Lower lobe of right lung (tissue), 2 donors: ENCODE measurements at regions not wholly inside any gene's neighbourhood (a gene's known extent, or its start where the extent isn't known, plus 50 kb on each side); places are given as distances from the start of the nearest gene placed in this dataset.

Experiments used
- ATAC-seq, 2 donors: fragments of 200-7000 bp; cut with Tn5 transposase; one replicate each; pipeline ENCODE4 v1.9.1; 2020 to 2022; ENCODE audit warnings: mild to moderate bottlenecking in 2 of 2, moderate library complexity in 2 of 2
- DNase-seq: peaks from one replicate; pipeline ENCODE4 v3.0.0-alpha.2; 2020
- H3K27ac ChIP-seq: fragments of 200-600 bp; one replicate; pipeline ENCODE4 v1.8.0; 2022
- H3K27me3 ChIP-seq: fragments of 200-600 bp; one replicate; pipeline ENCODE4 v1.8.0; 2022; ENCODE audit warnings: low read depth
- H3K36me3 ChIP-seq: fragments of 200-600 bp; one replicate; pipeline ENCODE4 v1.8.0; 2022; ENCODE audit warnings: mild to moderate bottlenecking
- H3K4me1 ChIP-seq: fragments of 200-600 bp; one replicate; pipeline ENCODE4 v1.8.0; 2022
- H3K4me3 ChIP-seq: fragments of 200-600 bp; one replicate; pipeline ENCODE4 v1.8.0; 2022; ENCODE audit warnings: mild to moderate bottlenecking
- H3K9me3 ChIP-seq: fragments of 200-600 bp; one replicate; pipeline ENCODE4 v1.8.0; 2022
- CTCF ChIP-seq: fragments of 200-600 bp; IDR thresholded peaks from one replicate; pipeline ENCODE4 v1.8.0; 2022; ENCODE audit warnings: antibody characterized with exemption, mild to moderate bottlenecking
- intact Hi-C: fragments of 100-400 bp; cut with DNase I; formaldehyde crosslinking; loops from one replicate; pipeline ENCODE4 v1.11.0; 2022
- donor health status: DM: no; HTN: yes; CAD: no; lungs with severe emphysema.

- Histone ChIP-seq H3K27me3 (no peaks in the 10 kb centered on the region), H3K27ac (no peak overlapping the region), H3K4me3 (no peak overlapping the region), H3K9me3 (no peaks in the 10 kb centered on the region), H3K36me3 (no peaks in the 10 kb centered on the region), H3K4me1 (no peaks in the 10 kb centered on the region)
- intact Hi-C loops = no loop called here
- no peak for DNase-seq
- no peak for TF ChIP-seq CTCF
- ATAC-seq = no peak
These were observed 288.2 kb downstream of the COG6 start for GRCh38 chr13:39943711-39944110.

- H3K4me3 ChIP-seq = no peak overlapping the region
- H3K4me1 ChIP-seq = no peaks in the 10 kb centered on the region
- no peak for TF ChIP-seq CTCF
- H3K9me3 ChIP-seq = no peaks in the 10 kb centered on the region
- ATAC-seq (no peak), DNase-seq (no peak)
- H3K27me3 ChIP-seq = no peaks in the 10 kb centered on the region
- intact Hi-C loops = no loop called here
- H3K27ac ChIP-seq = no peak overlapping the region
- no peaks in the 10 kb centered on the region for H3K36me3 ChIP-seq
These were observed 289.8 kb downstream of the COG6 start for GRCh38 chr13:39945226-39945625.

GRCh38 chr13:39946769-39947168 lies 291.3 kb downstream of the COG6 start:
- no peak for ATAC-seq
- Histone ChIP-seq H3K9me3 (no peaks in the 10 kb centered on the region), H3K27ac (no peak overlapping the region), H3K27me3 (no peaks in the 10 kb centered on the region), H3K4me1 (no peaks in the 10 kb centered on the region), H3K36me3 (no peaks in the 10 kb centered on the region), H3K4me3 (no peak overlapping the region)
- TF ChIP-seq CTCF = no peak
- no peak for DNase-seq
- intact Hi-C loops = no loop called here

GRCh38 chr13:39951301-39951700 lies 295.8 kb downstream of the COG6 start:
- Histone ChIP-seq H3K4me1 (no peaks in the 10 kb centered on the region), H3K4me3 (no peak overlapping the region), H3K27me3 (no peaks in the 10 kb centered on the region), H3K27ac (no peak overlapping the region), H3K36me3 (no peaks in the 10 kb centered on the region), H3K9me3 (no peaks in the 10 kb centered on the region)
- TF ChIP-seq CTCF = no peak
- ATAC-seq (no peak), DNase-seq (no peak)
- intact Hi-C loops = no loop called here

GRCh38 chr13:39952249-39953233 lies 297.1 kb downstream of the COG6 start:
- DNase-seq (no peak), ATAC-seq (peak in 1 of 2 donors; percentile 50)
- H3K27ac ChIP-seq = no peak overlapping the region
- H3K9me3 ChIP-seq = no peaks in the 10 kb centered on the region
- H3K4me3 ChIP-seq = no peak overlapping the region
- H3K27me3 ChIP-seq = no peaks in the 10 kb centered on the region
- intact Hi-C loops = no loop called here
- H3K36me3 ChIP-seq = no peaks in the 10 kb centered on the region
- no peaks in the 10 kb centered on the region for H3K4me1 ChIP-seq
- TF ChIP-seq CTCF = no peak
